OCI-LY3 (cell line): ENCODE measurements at regions not wholly inside any gene's neighbourhood (a gene's known extent, or its start where the extent isn't known, plus 50 kb on each side); places are given as distances from the start of the nearest gene placed in this dataset.
"Not testable (repeated sequence)": the region's sequence is repeated elsewhere in the genome, so short reads cannot be mapped to it uniquely, and the experiment has no call there.

Source experiments
- CTCF ChIP-seq: fragments of 200-600, 300-600 bp; sonication (generic); IDR thresholded peaks from 2 replicates; pipeline ENCODE4 v1.5.1; 2014; ENCODE audit warnings: antibody characterized with exemption, low read length, low read depth
- EZH2phosphoT487 ChIP-seq: fragments of 200-600 bp; shearing (Covaris generic); IDR thresholded peaks from 2 replicates; pipeline ENCODE4 v1.6.1; 2018; ENCODE audit warnings: antibody characterized with exemption, mixed run types, low read depth

- not testable (repeated sequence) for TF ChIP-seq CTCF, EZH2phosphoT487
Measured at GRCh38 chr21:27887808-27888455, 921.0 kb upstream of the ADAMTS5 start.
